22Rv1 (cell line): ENCODE measurements at regions not wholly inside any gene's neighbourhood (a gene's known extent, or its start where the extent isn't known, plus 50 kb on each side); places are given as distances from the start of the nearest gene placed in this dataset.

Source experiments
- ZFX ChIP-seq: fragments of 450-650 bp; IDR thresholded peaks from 2 replicates; pipeline ENCODE4 v1.6.1; 2017; ENCODE audit warnings: antibody characterized with exemption, borderline replicate concordance
- TF ChIP-seq, protein P1 (sequence below): fragments of 450-650 bp; IDR thresholded peaks from 2 replicates; pipeline ENCODE4 v1.5.1; 2017; ENCODE audit warnings: mild to moderate bottlenecking

DNA sequence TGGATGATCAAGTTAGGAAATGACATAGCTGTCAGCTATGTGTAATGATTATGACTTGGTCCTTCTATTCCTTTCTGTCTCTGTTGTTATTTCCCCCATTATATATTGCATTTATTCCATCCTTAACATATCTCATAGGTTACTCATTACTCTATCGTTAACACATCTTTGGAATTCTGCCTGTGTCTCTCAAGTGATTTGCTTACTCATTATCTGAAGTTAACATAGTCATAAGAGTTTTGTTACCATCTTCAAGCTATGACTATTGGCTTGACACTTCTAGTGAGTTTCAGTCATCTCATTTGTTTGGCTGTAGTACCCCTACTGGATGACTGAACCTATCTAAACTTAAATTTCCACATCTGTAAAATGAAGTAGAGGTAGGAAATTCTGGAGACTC, 286.1 kb upstream of the PPP1R2C start:
- TF ChIP-seq, protein P1, sequence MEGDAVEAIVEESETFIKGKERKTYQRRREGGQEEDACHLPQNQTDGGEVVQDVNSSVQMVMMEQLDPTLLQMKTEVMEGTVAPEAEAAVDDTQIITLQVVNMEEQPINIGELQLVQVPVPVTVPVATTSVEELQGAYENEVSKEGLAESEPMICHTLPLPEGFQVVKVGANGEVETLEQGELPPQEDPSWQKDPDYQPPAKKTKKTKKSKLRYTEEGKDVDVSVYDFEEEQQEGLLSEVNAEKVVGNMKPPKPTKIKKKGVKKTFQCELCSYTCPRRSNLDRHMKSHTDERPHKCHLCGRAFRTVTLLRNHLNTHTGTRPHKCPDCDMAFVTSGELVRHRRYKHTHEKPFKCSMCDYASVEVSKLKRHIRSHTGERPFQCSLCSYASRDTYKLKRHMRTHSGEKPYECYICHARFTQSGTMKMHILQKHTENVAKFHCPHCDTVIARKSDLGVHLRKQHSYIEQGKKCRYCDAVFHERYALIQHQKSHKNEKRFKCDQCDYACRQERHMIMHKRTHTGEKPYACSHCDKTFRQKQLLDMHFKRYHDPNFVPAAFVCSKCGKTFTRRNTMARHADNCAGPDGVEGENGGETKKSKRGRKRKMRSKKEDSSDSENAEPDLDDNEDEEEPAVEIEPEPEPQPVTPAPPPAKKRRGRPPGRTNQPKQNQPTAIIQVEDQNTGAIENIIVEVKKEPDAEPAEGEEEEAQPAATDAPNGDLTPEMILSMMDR: no peak
- no peak for TF ChIP-seq ZFX
